Astrocyte of the cerebellum (primary cell): ENCODE measurements at regions not wholly inside any gene's neighbourhood (a gene's known extent, or its start where the extent isn't known, plus 50 kb on each side); places are given as distances from the start of the nearest gene placed in this dataset.

Source experiments
- DNase-seq: peaks from one replicate; pipeline ENCODE4 v3.0.0-alpha.2; 2011; ENCODE audit warnings: low read depth
- H3K4me3 ChIP-seq: 2 replicates; pipeline ENCODE4 v1.5.1; 2011; ENCODE audit warnings: mild to moderate bottlenecking, low read depth, low read length, moderate library complexity
- in situ Hi-C: cut with HindIII; loops from 2 replicates; pipeline ENCODE4 v1.10.0; 2017; ENCODE audit warnings: low sequenced_read_pairs
- TF ChIP-seq, protein P1 (sequence below): IDR thresholded peaks from 2 replicates; pipeline ENCODE4 v1.5.1; 2012; ENCODE audit warnings: low read length, low read depth, moderate library complexity, mild to moderate bottlenecking; ENCODE audit errors: missing control alignments

DNA sequence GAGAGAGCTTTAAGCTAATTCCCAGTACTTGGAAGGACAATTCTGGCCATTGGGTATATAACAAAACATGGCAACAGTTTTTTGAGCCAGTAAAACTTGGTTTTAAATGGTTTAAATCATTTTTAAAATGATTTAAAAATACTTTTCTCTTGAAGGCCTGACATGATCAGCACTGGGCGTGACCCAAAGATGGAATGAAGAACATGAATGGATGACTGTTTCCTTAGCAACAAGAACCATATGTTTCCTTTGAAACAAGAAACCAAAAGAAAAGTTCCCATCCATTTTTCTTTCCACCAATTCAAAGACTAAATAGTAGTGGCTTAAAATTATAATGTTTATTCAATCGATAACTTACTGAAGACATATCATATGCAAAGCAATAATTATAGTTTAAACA lies 348.3 kb upstream of the FIGN start:
- in situ Hi-C loops = no loop called here
- TF ChIP-seq, protein P1, sequence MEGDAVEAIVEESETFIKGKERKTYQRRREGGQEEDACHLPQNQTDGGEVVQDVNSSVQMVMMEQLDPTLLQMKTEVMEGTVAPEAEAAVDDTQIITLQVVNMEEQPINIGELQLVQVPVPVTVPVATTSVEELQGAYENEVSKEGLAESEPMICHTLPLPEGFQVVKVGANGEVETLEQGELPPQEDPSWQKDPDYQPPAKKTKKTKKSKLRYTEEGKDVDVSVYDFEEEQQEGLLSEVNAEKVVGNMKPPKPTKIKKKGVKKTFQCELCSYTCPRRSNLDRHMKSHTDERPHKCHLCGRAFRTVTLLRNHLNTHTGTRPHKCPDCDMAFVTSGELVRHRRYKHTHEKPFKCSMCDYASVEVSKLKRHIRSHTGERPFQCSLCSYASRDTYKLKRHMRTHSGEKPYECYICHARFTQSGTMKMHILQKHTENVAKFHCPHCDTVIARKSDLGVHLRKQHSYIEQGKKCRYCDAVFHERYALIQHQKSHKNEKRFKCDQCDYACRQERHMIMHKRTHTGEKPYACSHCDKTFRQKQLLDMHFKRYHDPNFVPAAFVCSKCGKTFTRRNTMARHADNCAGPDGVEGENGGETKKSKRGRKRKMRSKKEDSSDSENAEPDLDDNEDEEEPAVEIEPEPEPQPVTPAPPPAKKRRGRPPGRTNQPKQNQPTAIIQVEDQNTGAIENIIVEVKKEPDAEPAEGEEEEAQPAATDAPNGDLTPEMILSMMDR = no peak
- DNase-seq = no peak
- H3K4me3 ChIP-seq = no peak overlapping the region

DNA sequence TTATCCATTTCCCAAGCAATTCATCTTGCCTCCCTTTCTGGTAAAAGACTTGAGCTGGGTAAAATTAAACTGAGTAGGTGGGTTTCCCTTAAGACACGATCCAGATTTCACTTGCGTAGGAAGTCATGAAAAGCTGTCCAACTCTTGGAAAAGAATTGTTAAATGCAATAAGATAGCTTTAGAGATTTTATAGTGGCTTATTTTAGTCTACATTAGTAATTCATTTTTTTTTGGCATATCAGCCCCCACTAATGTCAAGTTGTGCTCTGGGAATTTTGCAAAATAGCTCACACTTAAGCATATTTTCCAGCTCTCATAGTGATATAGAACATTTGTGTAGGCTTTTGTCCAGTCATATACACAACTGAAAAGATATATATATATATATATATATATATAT lies 344.7 kb upstream of the FIGN start:
- in situ Hi-C loops = no loop called here
- no peak for DNase-seq
- no peak overlapping the region for H3K4me3 ChIP-seq
- TF ChIP-seq, protein P1 = no peak

GRCh38 chr2:164079258-164079657 lies 343.4 kb upstream of the FIGN start:
- TF ChIP-seq, protein P1 = no peak
- no peak overlapping the region for H3K4me3 ChIP-seq
- in situ Hi-C loops = no loop called here
- DNase-seq = no peak

- no peak overlapping the region for H3K4me3 ChIP-seq
- no peak for DNase-seq
- in situ Hi-C loops = no loop called here
- TF ChIP-seq, protein P1 = no peak
Measured at GRCh38 chr2:164078421-164078820, 342.6 kb upstream of the FIGN start.

- no peak overlapping the region for H3K4me3 ChIP-seq
- TF ChIP-seq, protein P1 = no peak
- in situ Hi-C loops = no loop called here
- no peak for DNase-seq
Measured at GRCh38 chr2:164073101-164074074, 337.6 kb upstream of the FIGN start.

DNA sequence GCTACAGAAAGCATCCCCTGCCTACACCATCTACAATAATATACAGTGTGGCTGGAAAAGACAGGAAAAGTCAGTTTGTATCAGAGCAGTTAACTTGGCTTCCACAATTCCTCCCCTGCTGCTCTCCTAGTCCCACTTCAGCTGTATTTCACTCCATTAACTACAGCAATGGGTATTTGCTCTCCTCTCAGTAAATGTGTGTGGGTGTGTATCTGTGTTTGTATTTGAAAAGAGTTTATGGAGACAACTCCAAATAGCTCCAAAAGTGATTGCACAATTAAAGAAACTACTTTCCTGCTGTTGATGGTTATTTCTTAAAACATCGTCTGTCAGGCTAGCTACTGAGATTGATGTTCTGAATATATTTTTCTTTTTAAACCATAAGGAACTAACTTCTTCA lies 333.7 kb upstream of the FIGN start:
- in situ Hi-C loops = no loop called here
- H3K4me3 ChIP-seq = no peak overlapping the region
- TF ChIP-seq, protein P1 = no peak
- no peak for DNase-seq
